GM12878 (cell line): ENCODE measurements at regions not wholly inside any gene's neighbourhood (a gene's known extent, or its start where the extent isn't known, plus 50 kb on each side); places are given as distances from the start of the nearest gene placed in this dataset.

ENCODE experiments used
- FOXK2 ChIP-seq: fragments of 450-650 bp; IDR thresholded peaks from 2 replicates; pipeline ENCODE4 v1.6.1; 2017; ENCODE audit warnings: mild to moderate bottlenecking, moderate library complexity
- GATAD2B ChIP-seq: fragments of 450-650 bp; conservative IDR thresholded peaks from 2 replicates; pipeline ENCODE4 v1.6.1; 2017; ENCODE audit warnings: low read depth, mild to moderate bottlenecking, moderate library complexity
- HDAC2 ChIP-seq: fragments of 200-600 bp; sonication (generic); IDR thresholded peaks from 2 replicates; pipeline ENCODE4 v1.6.1; 2017
- NFYA ChIP-seq: IDR thresholded peaks from 2 replicates; pipeline ENCODE4 v1.6.1; 2011; ENCODE audit warnings: low read depth, mild to moderate bottlenecking, low read length, improper control_type of control experiment, borderline replicate concordance
- POLR2AphosphoS5 ChIP-seq: IDR thresholded peaks from 2 replicates; pipeline ENCODE4 v1.6.1; 2011; ENCODE audit warnings: mild to moderate bottlenecking, low read length, inconsistent platforms
- SPI1 ChIP-seq: IDR thresholded peaks from 2 replicates; pipeline ENCODE4 v1.6.1; 2011; ENCODE audit warnings: low read depth, mild to moderate bottlenecking, low read length, moderate library complexity, borderline replicate concordance; ENCODE audit not compliant: insufficient read depth
- TCF12 ChIP-seq: IDR thresholded peaks from 2 replicates; pipeline ENCODE4 v1.6.1; 2011; ENCODE audit warnings: low read depth, mild to moderate bottlenecking, low read length
- ZBTB40 ChIP-seq: fragments of 450-650 bp; IDR thresholded peaks from 2 replicates; pipeline ENCODE4 v1.6.1; 2016; ENCODE audit warnings: mild to moderate bottlenecking, moderate library complexity, borderline replicate concordance
- ZNF622 ChIP-seq: fragments of 450-650 bp; IDR thresholded peaks from 2 replicates; pipeline ENCODE4 v1.6.1; 2017; ENCODE audit warnings: mild to moderate bottlenecking, inconsistent platforms
- TF ChIP-seq, protein P1 (sequence below): IDR thresholded peaks from 2 replicates; pipeline ENCODE4 v1.6.1; 2011; ENCODE audit warnings: borderline replicate concordance, low read depth, mild to moderate bottlenecking, moderate library complexity, mixed read lengths, low read length; ENCODE audit not compliant: insufficient read depth; ENCODE audit errors: extremely low read length

- TF ChIP-seq GATAD2B, result no peak
- TF ChIP-seq POLR2AphosphoS5, result no peak
- TF ChIP-seq ZNF622, result no peak
- TF ChIP-seq HDAC2, result no peak
- no peak for TF ChIP-seq FOXK2
- no peak for TF ChIP-seq NFYA
- TF ChIP-seq, protein P1, sequence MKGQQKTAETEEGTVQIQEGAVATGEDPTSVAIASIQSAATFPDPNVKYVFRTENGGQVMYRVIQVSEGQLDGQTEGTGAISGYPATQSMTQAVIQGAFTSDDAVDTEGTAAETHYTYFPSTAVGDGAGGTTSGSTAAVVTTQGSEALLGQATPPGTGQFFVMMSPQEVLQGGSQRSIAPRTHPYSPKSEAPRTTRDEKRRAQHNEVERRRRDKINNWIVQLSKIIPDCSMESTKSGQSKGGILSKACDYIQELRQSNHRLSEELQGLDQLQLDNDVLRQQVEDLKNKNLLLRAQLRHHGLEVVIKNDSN, result no peak
- no peak for TF ChIP-seq ZBTB40
- no peak for TF ChIP-seq SPI1
- TF ChIP-seq TCF12, result no peak
Measured at GRCh38 chr2:173669888-173670287, 295.3 kb downstream of the SP3 start (continued).
